GM10248 (cell line): ENCODE measurements at regions not wholly inside any gene's neighbourhood (a gene's known extent, or its start where the extent isn't known, plus 50 kb on each side); places are given as distances from the start of the nearest gene placed in this dataset.
"Not testable (repeated sequence)": the region's sequence is repeated elsewhere in the genome, so short reads cannot be mapped to it uniquely, and the experiment has no call there.

Experiments used
- CTCF ChIA-PET: fragments of 300-600 bp; sonication (Branson Sonifier 250); formaldehyde crosslinking; extraction: SDS; loops from one replicate; lab custom pipeline; 2021; ENCODE audit warnings: antibody characterized with exemption; lab: Yijun Ruan, JAX
- POLR2A ChIA-PET: fragments of 350-650 bp; sonication (Branson Sonifier 250); formaldehyde crosslinking; extraction: SDS; loops from one replicate; lab custom pipeline; 2020; ENCODE audit warnings: antibody characterized with exemption; lab: Yijun Ruan, JAX
- DNase-seq: peaks from one replicate; pipeline ENCODE4 v3.0.0; 2012; ENCODE audit errors: extremely low spot score
- TF ChIP-seq, protein P1 (sequence below): IDR thresholded peaks from 2 replicates; pipeline ENCODE4 v1.5.1; 2012; ENCODE audit warnings: mild to moderate bottlenecking, low read depth; ENCODE audit errors: extremely low read depth, missing control alignments, control extremely low read depth

DNA sequence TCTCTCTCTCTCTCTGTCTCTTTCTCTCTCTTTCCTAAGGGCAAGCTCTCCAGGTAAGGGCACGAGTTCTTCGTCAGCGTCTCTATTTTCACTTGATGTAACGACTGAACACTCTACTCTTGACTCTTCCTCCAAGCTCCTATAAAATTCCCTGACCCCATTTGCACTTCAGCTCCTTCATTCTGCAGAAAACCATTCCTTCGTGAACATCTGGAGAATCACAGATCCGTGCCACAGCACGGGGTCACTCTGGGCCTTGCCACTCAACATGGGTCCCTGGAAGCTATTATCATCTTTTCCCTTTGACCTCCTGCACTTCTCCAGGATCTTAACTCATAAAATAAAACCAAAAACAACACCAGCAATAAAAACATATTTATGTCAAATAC lies 112.0 kb upstream of the LNX1 start:
- CTCF ChIA-PET: interaction anchor here (0.9 to 6.5 kb wide), 9 partner anchors 8 to 206 kb away, joined by 3 to 55 read pairs (median 4); no protein-coding TSS in a partner anchor
- TF ChIP-seq, protein P1, sequence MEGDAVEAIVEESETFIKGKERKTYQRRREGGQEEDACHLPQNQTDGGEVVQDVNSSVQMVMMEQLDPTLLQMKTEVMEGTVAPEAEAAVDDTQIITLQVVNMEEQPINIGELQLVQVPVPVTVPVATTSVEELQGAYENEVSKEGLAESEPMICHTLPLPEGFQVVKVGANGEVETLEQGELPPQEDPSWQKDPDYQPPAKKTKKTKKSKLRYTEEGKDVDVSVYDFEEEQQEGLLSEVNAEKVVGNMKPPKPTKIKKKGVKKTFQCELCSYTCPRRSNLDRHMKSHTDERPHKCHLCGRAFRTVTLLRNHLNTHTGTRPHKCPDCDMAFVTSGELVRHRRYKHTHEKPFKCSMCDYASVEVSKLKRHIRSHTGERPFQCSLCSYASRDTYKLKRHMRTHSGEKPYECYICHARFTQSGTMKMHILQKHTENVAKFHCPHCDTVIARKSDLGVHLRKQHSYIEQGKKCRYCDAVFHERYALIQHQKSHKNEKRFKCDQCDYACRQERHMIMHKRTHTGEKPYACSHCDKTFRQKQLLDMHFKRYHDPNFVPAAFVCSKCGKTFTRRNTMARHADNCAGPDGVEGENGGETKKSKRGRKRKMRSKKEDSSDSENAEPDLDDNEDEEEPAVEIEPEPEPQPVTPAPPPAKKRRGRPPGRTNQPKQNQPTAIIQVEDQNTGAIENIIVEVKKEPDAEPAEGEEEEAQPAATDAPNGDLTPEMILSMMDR: no peak

DNA sequence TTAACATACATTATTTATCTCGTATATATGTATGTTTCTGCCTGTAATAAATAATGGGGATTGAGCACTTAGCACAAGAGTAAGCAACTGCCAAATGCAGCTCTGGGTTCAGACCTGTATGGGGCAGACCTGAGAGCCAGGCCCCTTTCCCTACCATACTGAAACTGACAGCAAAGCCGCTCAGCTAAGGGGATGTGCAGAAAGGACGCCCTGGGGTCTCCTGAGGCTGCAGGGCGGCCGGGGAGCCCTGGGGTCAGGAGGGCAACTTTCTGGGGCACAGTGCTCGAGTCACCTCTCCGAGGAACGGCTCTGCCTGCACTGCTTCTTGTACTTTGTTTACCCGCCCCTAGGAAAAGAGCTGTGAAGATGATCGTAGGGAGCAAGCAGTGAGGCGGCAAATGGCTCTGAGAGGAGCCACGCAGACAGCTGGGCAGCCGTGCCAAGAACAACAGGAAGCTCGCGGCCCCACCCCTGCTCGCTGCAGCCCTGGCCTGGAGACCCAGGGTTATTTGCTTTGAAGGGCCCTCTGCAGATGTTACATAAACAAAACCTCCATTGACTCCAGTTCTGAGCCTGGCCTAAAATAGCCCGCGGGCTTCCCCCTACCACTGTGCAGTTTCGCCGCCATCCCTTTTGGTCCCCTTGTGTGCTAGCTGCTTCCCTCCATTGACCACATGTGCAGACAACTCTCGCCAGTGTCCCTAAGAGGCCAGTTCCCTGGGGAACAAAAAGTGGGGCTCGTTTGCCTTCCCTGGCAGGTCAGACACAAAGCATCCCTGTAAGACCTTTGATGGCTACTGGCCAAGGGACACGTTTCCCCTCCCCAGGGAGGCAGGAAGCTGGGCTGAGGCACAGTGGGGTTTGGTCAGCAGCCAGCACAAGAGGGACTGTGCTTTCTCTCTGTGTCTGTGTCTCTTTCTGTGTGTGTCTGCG lies 111.3 kb upstream of the LNX1 start:
- peak; percentile 47 for DNase-seq
- TF ChIP-seq, protein P1: peak; percentile 15
- ChIA-PET CTCF (interaction anchor here (0.7 to 6.5 kb wide), 11 partner anchors 9 to 531 kb away, joined by 3 to 55 read pairs (median 4); no protein-coding TSS in a partner anchor), POLR2A (no interaction called here)

More for the DNA sequence above, 112.0 kb upstream of the LNX1 start:
- POLR2A ChIA-PET: no interaction called here
- no peak for DNase-seq

DNA sequence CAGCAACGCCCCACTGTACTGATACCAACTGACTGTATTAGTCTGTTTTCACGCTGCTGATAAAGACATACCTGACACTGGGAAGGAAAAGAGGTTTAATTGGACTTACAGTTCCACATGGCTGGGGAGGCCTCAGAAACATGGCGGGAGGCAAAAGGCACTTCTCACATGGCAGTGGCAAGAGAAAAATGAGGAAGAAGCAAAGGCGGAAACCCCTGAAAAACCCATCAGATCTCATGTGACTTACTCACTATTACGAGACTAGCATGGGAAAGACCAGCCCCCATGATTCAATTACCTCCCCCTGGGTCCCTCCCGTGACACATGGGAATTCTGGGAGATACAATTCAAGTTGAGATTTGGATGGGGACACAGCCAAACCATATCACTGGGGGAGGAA lies 110.0 kb upstream of the LNX1 start:
- DNase-seq, POLR2A ChIA-PET: not testable (repeated sequence)
- CTCF ChIA-PET: interaction anchor here (1.6 to 2.2 kb wide), 2 partner anchors 12 to 533 kb away, joined by 5 to 10 read pairs; no protein-coding TSS in a partner anchor

GRCh38 chr4:53699310-53699709 lies 108.0 kb upstream of the LNX1 start:
- POLR2A ChIA-PET, DNase-seq: not testable (repeated sequence)
- CTCF ChIA-PET: interaction anchor here (0.9 to 3.1 kb wide), 2 partner anchors 7 to 17 kb away, joined by 3 to 12 read pairs; no protein-coding TSS in a partner anchor

DNA sequence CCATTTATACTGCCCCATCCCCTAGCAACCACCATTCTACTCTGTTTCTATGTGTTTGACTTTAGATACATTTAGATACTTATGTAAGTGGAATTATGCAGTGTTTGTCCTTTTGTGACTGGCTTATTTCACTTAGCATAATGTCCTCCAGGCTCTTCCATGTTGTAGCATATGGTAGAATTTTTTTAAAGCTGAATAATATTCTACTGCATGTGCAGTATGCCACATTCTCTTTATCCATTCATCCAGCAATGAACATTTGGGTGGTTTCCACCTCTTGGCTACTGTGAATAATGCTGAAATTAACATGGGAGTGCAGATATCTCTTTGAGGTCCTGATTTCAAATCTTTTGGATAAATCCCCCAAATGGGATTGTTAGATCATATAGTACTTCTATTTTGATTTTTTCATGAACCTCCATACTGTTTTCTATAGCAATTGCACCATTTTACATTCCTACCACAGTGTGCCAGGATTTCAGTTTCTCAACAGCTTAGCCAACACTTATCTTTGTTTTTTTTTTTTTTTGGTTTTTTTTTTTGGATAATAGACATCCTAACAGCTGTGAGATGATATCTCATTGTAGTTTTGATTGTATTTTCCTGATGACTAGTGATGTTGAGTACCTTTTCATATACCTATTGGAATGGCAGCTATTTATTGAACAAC lies 105.9 kb upstream of the LNX1 start:
- ChIA-PET CTCF (interaction anchor here (0.9 to 3.1 kb wide), 6 partner anchors 9 to 95 kb away, joined by 3 to 12 read pairs (median 3); no protein-coding TSS in a partner anchor), POLR2A (no interaction called here)
- TF ChIP-seq, protein P1: no peak
- no peak for DNase-seq

DNA sequence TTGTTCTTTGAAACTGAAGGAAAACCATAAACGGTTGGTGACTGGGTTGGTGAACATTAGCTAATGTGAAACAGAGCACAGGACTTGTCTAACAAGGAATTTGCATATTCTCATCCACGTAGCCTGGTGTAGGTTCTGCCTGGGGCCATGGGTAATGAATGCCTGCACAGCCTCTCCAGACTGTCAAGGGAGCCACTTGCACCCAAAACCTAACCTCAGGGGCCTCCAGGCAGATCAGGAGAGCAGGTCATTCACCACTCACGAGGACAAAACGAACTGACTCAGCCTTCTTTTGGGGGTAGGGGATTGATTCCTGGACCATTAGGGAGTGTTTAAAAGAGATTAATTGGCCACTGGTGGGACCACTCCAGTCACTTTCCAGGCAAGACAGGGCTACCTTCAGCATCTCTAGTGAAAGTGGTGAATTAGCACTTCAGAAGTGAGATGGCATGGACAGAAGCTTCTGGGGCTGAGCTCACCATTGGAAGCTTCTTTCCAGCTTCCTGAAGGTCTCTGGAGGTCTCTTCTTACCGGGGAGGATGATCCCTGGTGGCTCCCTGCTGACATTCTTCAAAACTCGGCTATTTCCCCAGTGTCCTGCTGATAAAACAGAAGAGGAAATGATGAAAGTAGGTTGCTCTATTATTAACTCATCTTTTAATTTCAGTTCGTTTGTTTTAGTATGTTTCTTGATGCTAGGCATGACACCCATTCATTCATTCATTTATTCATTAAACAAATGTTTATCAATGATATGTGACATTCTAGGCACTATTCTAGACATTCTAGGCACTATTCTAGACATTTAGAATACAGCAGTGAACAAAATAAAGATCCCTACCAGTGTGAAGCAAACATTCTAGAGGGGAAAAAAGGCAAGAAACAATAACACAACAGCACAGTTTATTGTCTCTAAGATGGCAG lies 104.5 kb upstream of the LNX1 start:
- TF ChIP-seq, protein P1: no peak
- ChIA-PET POLR2A (no interaction called here), CTCF (interaction anchor here (1.2 to 3.4 kb wide), 2 partner anchors 10 to 69 kb away, joined by 3 to 21 read pairs; no protein-coding TSS in a partner anchor)
- no peak for DNase-seq
